SK-N-MC (cell line): ENCODE measurements at regions not wholly inside any gene's neighbourhood (a gene's known extent, or its start where the extent isn't known, plus 50 kb on each side); places are given as distances from the start of the nearest gene placed in this dataset.
"Not testable (repeated sequence)": the region's sequence is repeated elsewhere in the genome, so short reads cannot be mapped to it uniquely, and the experiment has no call there.

Experiments used
- DNase-seq: peaks from one replicate; pipeline ENCODE4 v3.0.0-alpha.2; 2011; ENCODE audit warnings: low read depth, low spot score
- H3K27ac ChIP-seq: fragments of 200-600 bp; sonication (generic); 2 replicates; pipeline ENCODE4 v1.5.1; 2016; ENCODE audit warnings: mixed run types
- H3K36me3 ChIP-seq: fragments of 200-600 bp; sonication (generic); 2 replicates; pipeline ENCODE4 v1.6.1; 2017; ENCODE audit warnings: antibody characterized with exemption, low read length, mixed read lengths; ENCODE audit not compliant: insufficient read depth
- H3K4me3 ChIP-seq: fragments of 200-600 bp; sonication (generic); 2 replicates; pipeline ENCODE4 v1.5.1; 2016
- H3K9ac ChIP-seq: fragments of 200-600 bp; sonication (generic); 2 replicates; pipeline ENCODE4 v1.8.0; 2017; ENCODE audit warnings: mixed run types, mixed read lengths; ENCODE audit not compliant: insufficient read length
- H3K9me3 ChIP-seq: fragments of 200-600 bp; sonication (generic); 2 replicates; pipeline ENCODE4 v1.6.1; 2017; ENCODE audit warnings: low read depth, mild to moderate bottlenecking, antibody characterized with exemption, low read length, moderate library complexity, mixed read lengths
- EZH2 ChIP-seq: fragments of 200-600 bp; sonication (generic); IDR thresholded peaks from one replicate; pipeline ENCODE4 v1.6.1; 2017; ENCODE audit warnings: antibody characterized with exemption
- FOXP2 ChIP-seq: optimal IDR thresholded peaks from 2 replicates; pipeline ENCODE3; 2011; ENCODE audit warnings: mild to moderate bottlenecking, moderate library complexity; ENCODE audit not compliant: insufficient read depth; ENCODE audit errors: extremely low read length, control extremely low read depth
- POLR2AphosphoS5 ChIP-seq: IDR thresholded peaks from 2 replicates; pipeline ENCODE4 v1.6.1; 2012; ENCODE audit warnings: mild to moderate bottlenecking, low read depth, low read length, borderline replicate concordance

DNA sequence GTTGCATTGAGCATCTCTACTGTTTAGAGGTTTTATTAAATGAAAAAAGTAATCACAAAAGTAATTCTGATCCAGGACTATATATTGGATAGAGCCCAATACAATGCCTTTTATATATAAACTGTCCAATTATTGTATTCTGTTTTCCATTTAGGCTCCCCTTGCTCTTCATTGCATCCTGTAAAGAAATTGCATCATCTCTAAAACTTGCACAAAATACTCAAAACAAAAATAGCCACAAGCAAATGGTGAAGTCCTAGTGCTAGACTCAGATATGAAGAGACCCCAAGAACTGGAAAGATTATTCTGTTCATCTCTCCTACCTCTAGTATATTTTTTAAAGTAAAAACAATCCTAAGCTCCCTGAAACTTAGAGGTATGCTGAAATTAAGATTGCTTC lies 195.8 kb downstream of the NNT start:
- Histone ChIP-seq H3K4me3 (no peak overlapping the region), H3K36me3 (no peaks in the 10 kb centered on the region), H3K27ac (no peak overlapping the region), H3K9me3 (no peaks in the 10 kb centered on the region), H3K9ac (no peak overlapping the region)
- no peak for DNase-seq
- TF ChIP-seq EZH2: no peak
- no peak for TF ChIP-seq POLR2AphosphoS5
- no peak for TF ChIP-seq FOXP2

DNA sequence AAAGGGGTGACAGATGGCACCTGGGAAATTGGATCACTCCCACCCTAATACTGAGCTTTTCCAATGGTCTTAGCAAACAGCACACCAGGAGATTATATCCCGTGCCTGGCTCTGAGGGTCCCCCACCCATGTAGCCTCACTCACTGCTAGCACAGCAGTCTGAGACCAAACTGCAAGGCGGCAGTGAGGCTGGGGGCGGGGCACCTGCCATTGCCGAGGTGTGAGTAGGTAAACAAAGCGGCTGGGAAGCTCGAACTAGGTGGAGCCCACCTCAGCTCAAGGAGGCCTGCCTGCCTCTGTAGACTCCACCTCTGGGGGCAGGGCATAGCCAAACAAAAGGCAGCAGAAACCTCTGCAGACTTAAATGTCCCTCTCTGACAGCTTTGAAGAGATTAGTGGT lies 188.9 kb downstream of the NNT start:
- H3K9ac ChIP-seq, H3K4me3 ChIP-seq, H3K36me3 ChIP-seq, H3K9me3 ChIP-seq, DNase-seq, H3K27ac ChIP-seq: not testable (repeated sequence)

GRCh38 chr5:43785198-43785597 lies 182.2 kb downstream of the NNT start:
- Histone ChIP-seq H3K36me3 (no peaks in the 10 kb centered on the region), H3K9ac (no peak overlapping the region), H3K27ac (no peak overlapping the region), H3K9me3 (no peaks in the 10 kb centered on the region), H3K4me3 (no peak overlapping the region)
- DNase-seq: no peak
- no peak for TF ChIP-seq EZH2
- no peak for TF ChIP-seq FOXP2
- TF ChIP-seq POLR2AphosphoS5: no peak

DNA sequence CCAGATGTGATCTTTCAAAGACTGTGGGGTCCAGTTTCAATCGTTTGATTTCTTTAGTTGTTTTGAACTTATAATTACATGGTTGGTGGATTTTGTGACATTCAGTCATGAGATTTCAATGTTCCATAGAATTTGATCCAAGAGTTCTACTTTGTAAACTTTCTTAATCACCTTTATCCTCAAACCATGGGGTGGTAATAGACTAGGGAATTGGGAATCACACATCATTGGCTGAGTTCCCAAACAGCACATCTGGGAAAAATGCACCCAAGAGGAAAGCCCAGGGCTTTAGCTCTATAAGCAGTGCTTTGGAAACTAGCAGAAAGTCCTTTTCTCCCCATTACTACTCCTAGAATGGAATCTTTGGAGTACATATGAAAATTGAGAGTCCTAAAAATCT lies 177.6 kb downstream of the NNT start:
- no peak overlapping the region for H3K4me3 ChIP-seq
- no peak overlapping the region for H3K9ac ChIP-seq
- H3K9me3 ChIP-seq: no peaks in the 10 kb centered on the region; the same call in 1 of the 2 replicates
- TF ChIP-seq POLR2AphosphoS5 (no peak), EZH2 (no peak), FOXP2 (no peak)
- no peaks in the 10 kb centered on the region; the same call in 1 of the 2 replicates for H3K36me3 ChIP-seq
- no peak for DNase-seq
- no peak overlapping the region for H3K27ac ChIP-seq

DNA sequence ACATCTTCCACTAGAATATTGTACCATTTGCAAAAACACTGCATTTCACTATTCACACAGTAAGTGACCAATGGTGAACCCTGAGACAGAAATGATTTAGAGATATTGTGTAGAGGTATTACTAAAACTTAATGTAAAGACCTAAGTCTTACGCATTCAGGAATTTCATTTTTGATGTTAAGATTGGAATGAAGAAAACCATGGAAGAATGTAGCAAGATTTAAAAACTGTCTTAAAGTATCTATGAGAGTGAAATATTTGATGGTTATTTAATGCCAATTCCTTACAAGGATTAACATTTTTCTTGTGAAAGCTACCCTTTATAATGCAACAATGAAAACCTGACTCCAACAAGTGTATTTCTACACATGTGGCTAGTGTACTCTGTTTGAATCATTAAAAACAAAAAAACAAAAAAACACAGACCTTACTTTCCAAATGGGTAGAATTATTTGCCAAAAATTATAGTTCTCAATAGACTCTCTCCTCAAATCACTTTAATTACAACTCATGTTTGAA lies 172.0 kb downstream of the NNT start:
- Histone ChIP-seq H3K9me3 (no peaks in the 10 kb centered on the region; the same call in 1 of the 2 replicates), H3K9ac (no peak overlapping the region), H3K4me3 (no peak overlapping the region), H3K36me3 (no peaks in the 10 kb centered on the region; the same call in 1 of the 2 replicates), H3K27ac (no peak overlapping the region; the same call in 1 of the 2 replicates)
- DNase-seq: no peak
- TF ChIP-seq EZH2: no peak
- no peak for TF ChIP-seq POLR2AphosphoS5
- TF ChIP-seq FOXP2: no peak

- DNase-seq: peak; percentile 90
- TF ChIP-seq POLR2AphosphoS5 (no peak), EZH2 (no peak), FOXP2 (no peak)
- Histone ChIP-seq H3K36me3 (no peaks in the 10 kb centered on the region; the same call in 1 of the 2 replicates), H3K9ac (peak overlapping the region; percentile 70), H3K9me3 (no peaks in the 10 kb centered on the region; the same call in 1 of the 2 replicates), H3K27ac (peak overlapping the region; percentile 100), H3K4me3 (peak overlapping the region; percentile 70)
Observed at GRCh38 chr5:43773478-43773844, 170.5 kb downstream of the NNT start.

DNA sequence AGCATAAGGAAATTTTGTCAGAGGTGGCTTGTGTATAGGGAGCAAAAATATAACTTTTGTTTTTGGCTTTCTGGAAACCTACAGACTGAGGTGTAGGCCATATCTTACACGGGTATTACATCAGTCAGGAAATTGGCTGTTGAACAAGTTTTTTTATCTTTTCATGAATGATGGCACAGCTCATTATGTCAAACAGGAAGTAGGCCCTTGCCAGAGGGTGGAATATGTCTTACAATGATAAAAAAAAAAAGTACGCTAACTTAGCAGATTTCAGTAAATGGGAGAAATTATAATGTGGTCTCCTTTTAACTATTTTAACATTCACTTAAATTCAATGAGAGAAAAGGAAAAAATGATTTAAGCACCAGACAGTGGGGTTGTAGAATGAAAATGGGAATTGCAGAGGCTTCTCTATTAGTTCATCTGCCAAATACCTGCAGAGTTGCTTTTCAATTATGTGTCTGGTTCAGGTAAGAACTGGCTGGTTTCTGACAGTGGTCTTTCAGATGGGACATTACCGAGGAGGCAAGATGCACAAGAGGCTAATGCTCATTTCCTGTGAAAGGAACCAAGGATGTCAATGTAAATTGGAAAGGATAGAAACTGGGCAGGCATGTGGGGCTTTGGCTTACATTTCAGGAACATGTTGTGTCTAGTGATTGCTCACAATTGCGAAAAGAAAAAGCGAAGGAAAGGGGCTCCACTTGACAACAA lies 169.9 kb downstream of the NNT start:
- Histone ChIP-seq H3K9me3 (no peaks in the 10 kb centered on the region), H3K9ac (peak overlapping the region; percentile 73), H3K36me3 (no peaks in the 10 kb centered on the region; the same call in 1 of the 2 replicates), H3K27ac (peak overlapping the region; percentile 100), H3K4me3 (peak overlapping the region; percentile 70)
- DNase-seq: peak; percentile 99
- no peak for TF ChIP-seq EZH2
- TF ChIP-seq FOXP2: peak; percentile 61
- TF ChIP-seq POLR2AphosphoS5: peak; percentile 44; the same call in 1 of the 2 replicates

- DNase-seq: no peak
- no peaks in the 10 kb centered on the region for H3K9me3 ChIP-seq
- H3K9ac ChIP-seq: peak overlapping the region; percentile 73
- H3K36me3 ChIP-seq: no peaks in the 10 kb centered on the region; the same call in 1 of the 2 replicates
- TF ChIP-seq FOXP2 (no peak), POLR2AphosphoS5 (no peak), EZH2 (no peak)
- peak overlapping the region; percentile 70 for H3K4me3 ChIP-seq
- peak overlapping the region; percentile 100 for H3K27ac ChIP-seq
Observed at GRCh38 chr5:43772458-43772763, 169.4 kb downstream of the NNT start.

DNA sequence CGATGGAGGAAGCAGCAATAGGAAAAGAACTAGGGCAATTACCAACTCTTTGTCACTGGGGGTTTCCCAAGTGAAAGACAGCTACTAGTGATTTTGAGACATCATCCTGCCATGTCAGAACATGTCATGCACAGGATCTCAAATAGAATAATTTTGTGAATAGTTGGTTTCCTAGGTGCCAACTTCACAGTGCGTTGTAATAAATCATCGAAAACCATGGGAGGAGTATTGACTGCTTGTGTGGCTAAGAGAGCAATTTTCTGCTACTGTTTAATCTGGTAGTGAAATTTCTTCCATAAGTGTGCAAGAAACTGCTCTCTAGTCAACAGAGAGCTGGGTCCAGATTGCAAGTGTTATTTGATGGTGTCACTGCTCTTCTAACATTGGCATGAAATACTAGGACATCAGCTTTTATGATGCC lies 168.6 kb downstream of the NNT start:
- peak overlapping the region; percentile 100 for H3K27ac ChIP-seq
- no peak overlapping the region for H3K4me3 ChIP-seq
- TF ChIP-seq FOXP2: no peak
- no peak for TF ChIP-seq POLR2AphosphoS5
- TF ChIP-seq EZH2: no peak
- peak; percentile 22 for DNase-seq
- H3K36me3 ChIP-seq: no peaks in the 10 kb centered on the region
- H3K9me3 ChIP-seq: no peaks in the 10 kb centered on the region
- H3K9ac ChIP-seq: peak overlapping the region; percentile 73
